HepG2 (cell line): ENCODE measurements at regions not wholly inside any gene's neighbourhood (a gene's known extent, or its start where the extent isn't known, plus 50 kb on each side); places are given as distances from the start of the nearest gene placed in this dataset.

Source experiments
- ATAC-seq: fragments of 200-7000 bp; cut with Tn5 transposase; 3 replicates; pipeline ENCODE4 v1.9.1; 2020; ENCODE audit warnings: mild to moderate bottlenecking, moderate library complexity
- BruUV-seq: library from RNA; stranded (reverse); fragments of 400-500 nt; replicated peaks from 2 replicates; lab custom pipeline; 2021; lab: Mats Ljungman, UMichigan
- CTCF ChIA-PET: fragments of 300-600 bp; formaldehyde crosslinking; extraction: SDS; loops from one replicate; lab custom pipeline; 2021; ENCODE audit warnings: low total read pairs, inconsistent platforms, low intra/inter-chr PET ratio; lab: Yijun Ruan, JAX
- POLR2A ChIA-PET: fragments of 350-600 bp; sonication (Branson Sonifier 250); formaldehyde crosslinking; loops from one replicate; lab custom pipeline; 2020; ENCODE audit warnings: antibody characterized with exemption, inconsistent platforms; lab: Yijun Ruan, JAX
- DNase-seq: peaks from one replicate; pipeline ENCODE4 v3.0.0-alpha.2; 2015; ENCODE audit warnings: low spot score
- FAIRE-seq: peaks from 3 replicates; lab custom pipeline; 2011; peaks lifted over from hg19 to GRCh38; lab: Jason Lieb, UNC
- H2AFZ ChIP-seq: one replicate; pipeline ENCODE4 v1.6.1; 2011; ENCODE audit warnings: low read length, inconsistent platforms
- H3K27ac ChIP-seq: fragments of 300-600 bp; 3 replicates; pipeline ENCODE4 v1.8.0; 2011; ENCODE audit warnings: mixed run types, mild to moderate bottlenecking, mixed read lengths, low read length, inconsistent platforms; ENCODE audit not compliant: insufficient read depth; ENCODE audit errors: extremely low read length
- H3K27me3 ChIP-seq, 2 experiments: fragments of 200-600 bp in 1 of 2; 2 replicates in 1 of 2; 3 replicates in 1 of 2; pipeline versions ENCODE4 v1.6.0 to v1.8.0; 2011; ENCODE audit warnings: low read length in 2 of 2, mild to moderate bottlenecking in 2 of 2, moderate library complexity in 2 of 2, inconsistent platforms in 1 of 2; ENCODE audit not compliant: insufficient read depth in 2 of 2, control insufficient read depth in 1 of 2
- H3K36me3 ChIP-seq, 2 experiments: fragments of 200-600 bp in 1 of 2; replicated peaks in 1 of 2; 2 replicates in 1 of 2; 3 replicates in 1 of 2; pipeline versions ENCODE4 v1.5.1 to v1.8.0; 2011; ENCODE audit warnings: low read length in 2 of 2, inconsistent platforms in 1 of 2; ENCODE audit not compliant: insufficient read depth in 2 of 2, control insufficient read depth in 1 of 2
- H3K4me1 ChIP-seq: 2 replicates; pipeline ENCODE4 v1.5.1; 2012; ENCODE audit warnings: low read length, inconsistent platforms; ENCODE audit not compliant: insufficient read depth
- H3K4me2 ChIP-seq: 2 replicates; pipeline ENCODE4 v1.6.0; 2011; ENCODE audit warnings: low read depth, low read length, inconsistent platforms
- H3K4me3 ChIP-seq, 3 experiments: fragments of 200-600 bp in 1 of 3; sonication (generic), shearing (Covaris generic) in 1 of 3; replicated peaks in 1 of 3; 2 replicates each; pipeline ENCODE4 v1.5.1; 2011 to 2016; ENCODE audit warnings: low read length in 3 of 3, inconsistent platforms in 2 of 3, low read depth in 2 of 3, mild to moderate bottlenecking in 2 of 3, control low read depth in 1 of 3, mixed read lengths in 1 of 3; ENCODE audit not compliant: insufficient read depth in 1 of 3
- H3K79me2 ChIP-seq: one replicate; pipeline ENCODE4 v1.6.1; 2011; ENCODE audit warnings: low read length, inconsistent platforms; ENCODE audit not compliant: insufficient read depth
- H3K9ac ChIP-seq: 2 replicates; pipeline ENCODE4 v1.6.0; 2011; ENCODE audit warnings: mild to moderate bottlenecking, low read depth, low read length, inconsistent platforms; ENCODE audit not compliant: insufficient read depth
- H3K9me3 ChIP-seq: 2 replicates; pipeline ENCODE4 v1.5.1; 2012; ENCODE audit warnings: mild to moderate bottlenecking, low read length
- H4K20me1 ChIP-seq: 2 replicates; pipeline ENCODE4 v1.6.0; 2011; ENCODE audit warnings: inconsistent platforms, mild to moderate bottlenecking, low read length, moderate library complexity; ENCODE audit not compliant: insufficient read depth
- ATM ChIP-seq: fragments of 450-650 bp; IDR thresholded peaks from 2 replicates; pipeline ENCODE4 v1.7.1; 2017; ENCODE audit warnings: mild to moderate bottlenecking, borderline replicate concordance
- CAMTA2 ChIP-seq: sonication (generic); formaldehyde crosslinking; IDR thresholded peaks from 2 replicates; pipeline ENCODE4 v1.4.0; 2020; ENCODE audit warnings: mild to moderate bottlenecking, missing genetic modification reagents, borderline replicate concordance
- FOSL2 ChIP-seq: sonication (generic); formaldehyde crosslinking; IDR thresholded peaks from 2 replicates; pipeline ENCODE4 v1.4.0; 2020; ENCODE audit warnings: missing genetic modification reagents
- HHEX ChIP-seq: IDR thresholded peaks from 2 replicates; pipeline ENCODE4 v1.6.1; 2016; ENCODE audit warnings: control low read depth
- MZF1 ChIP-seq: sonication (generic); formaldehyde crosslinking; IDR thresholded peaks from 2 replicates; pipeline ENCODE4 v1.8.1; 2023; ENCODE audit warnings: mild to moderate bottlenecking, missing genetic modification reagents, borderline replicate concordance
- NCOR1 ChIP-seq: fragments of 200-600 bp; sonication (generic); IDR thresholded peaks from 2 replicates; pipeline ENCODE4 v1.7.0; 2017; ENCODE audit warnings: antibody characterized with exemption, low read length, borderline replicate concordance
- NFIB ChIP-seq: sonication (generic); formaldehyde crosslinking; IDR thresholded peaks from 2 replicates; pipeline ENCODE4 v1.9.0; 2021; ENCODE audit warnings: missing genetic modification reagents, mild to moderate bottlenecking, borderline replicate concordance
- PCBP1 ChIP-seq: fragments of 200-400 bp; formaldehyde crosslinking; IDR thresholded peaks from 2 replicates; pipeline ENCODE4 v1.6.1; 2017; ENCODE audit warnings: mild to moderate bottlenecking, low read depth, low read length, borderline replicate concordance
- RCOR2 ChIP-seq: IDR thresholded peaks from 2 replicates; pipeline ENCODE4 v1.6.1; 2016; ENCODE audit warnings: missing biosample characterization, missing genetic modification reagents
- SOX5 ChIP-seq: IDR thresholded peaks from 2 replicates; pipeline ENCODE4 v1.6.1; 2016; ENCODE audit warnings: borderline replicate concordance
- ZNF136 ChIP-seq: sonication (generic); formaldehyde crosslinking; IDR thresholded peaks from 2 replicates; pipeline ENCODE4 v1.8.1; 2022; ENCODE audit warnings: low read depth, mild to moderate bottlenecking, moderate library complexity, missing genetic modification reagents
- ZNF350 ChIP-seq: sonication (generic); formaldehyde crosslinking; IDR thresholded peaks from 2 replicates; pipeline ENCODE4 v1.4.0; 2020; ENCODE audit warnings: mild to moderate bottlenecking, low read depth, missing genetic modification reagents, borderline replicate concordance
- WGBS: methylation state at CpG from one replicate; pipeline ENCODE4 v1.1.6; 2017; ENCODE audit warnings: low lambda C conversion rate; 5-methylcytosine and 5-hydroxymethylcytosine counted together
- in situ Hi-C: cut with HindIII; loops from 2 replicates; pipeline ENCODE4 v1.10.0; 2017; ENCODE audit warnings: low pct_unique_long_range_greater_than_20kb; ENCODE audit not compliant: extremely low pct_ligation_motif_present
- intact Hi-C: fragments of 100-400 bp; cut with micrococcal nuclease; formaldehyde crosslinking; loops from one replicate; pipeline ENCODE4 v1.10.0; 2022; ENCODE audit not compliant: unreplicated experiment
- TF ChIP-seq, protein P1 (sequence below): IDR thresholded peaks from 2 replicates; pipeline ENCODE4 v1.6.1; 2016; ENCODE audit warnings: mild to moderate bottlenecking
- TF ChIP-seq, protein P2 (sequence below), 2 experiments: sonication (generic) in 1 of 2; formaldehyde crosslinking in 1 of 2; IDR thresholded peaks; 2 replicates each; pipeline versions ENCODE4 v1.5.1 to v1.6.1; 2011 to 2020; ENCODE audit warnings: borderline replicate concordance in 1 of 2, low read depth in 1 of 2, low read length in 1 of 2, mild to moderate bottlenecking in 1 of 2, missing genetic modification reagents in 1 of 2, moderate library complexity in 1 of 2
- TF ChIP-seq, protein P3 (sequence below): sonication (generic); formaldehyde crosslinking; IDR thresholded peaks from 2 replicates; pipeline ENCODE4 v1.8.1; 2023; ENCODE audit warnings: mild to moderate bottlenecking, missing genetic modification reagents
- TF ChIP-seq, protein P4 (sequence below): sonication (generic); formaldehyde crosslinking; IDR thresholded peaks from 2 replicates; pipeline ENCODE4 v1.4.0; 2020; ENCODE audit warnings: mild to moderate bottlenecking, missing genetic modification reagents, borderline replicate concordance
- TF ChIP-seq, protein P5 (sequence below): sonication (generic); formaldehyde crosslinking; IDR thresholded peaks from 2 replicates; pipeline ENCODE4 v1.5.1; 2020; ENCODE audit warnings: mild to moderate bottlenecking, moderate library complexity, missing genetic modification reagents

DNA sequence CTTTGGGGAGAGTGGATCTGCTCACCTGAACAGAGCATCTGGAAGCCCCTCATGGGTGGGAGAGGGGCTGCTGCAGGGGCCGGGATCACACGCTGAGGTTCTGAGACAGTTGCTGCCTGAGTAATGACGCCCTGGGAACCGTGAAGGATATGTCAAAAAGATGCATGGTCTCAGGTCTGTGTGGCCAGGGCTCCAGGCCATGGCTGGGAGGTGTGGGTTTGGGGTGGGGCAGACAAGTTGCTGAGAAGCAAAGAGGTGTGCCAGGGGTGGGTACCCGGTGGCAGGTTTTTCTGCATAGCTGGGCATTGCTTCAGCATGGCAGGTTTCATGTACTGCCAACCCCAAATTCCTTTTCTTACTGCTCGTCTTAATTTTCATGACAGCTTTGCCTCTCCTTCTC lies 133.5 kb downstream of the RPIA start:
- DNase-seq = no peak
- no TSS peak for BruUV-seq
- no peak overlapping the region for H3K27ac ChIP-seq
- H3K4me3 ChIP-seq = no peak overlapping the region
- no peak for ATAC-seq
- ChIA-PET CTCF (no interaction called here), POLR2A (no interaction called here)
- in situ Hi-C loops = no loop called here
- H3K9me3 ChIP-seq = no peaks in the 10 kb centered on the region
- no peaks in the 10 kb centered on the region for H3K79me2 ChIP-seq
- no peak overlapping the region for H3K9ac ChIP-seq
- no peaks in the 10 kb centered on the region for H3K36me3 ChIP-seq
- WGBS = 0% methylated on average over 6 of the region's 6 CpGs
- H3K27me3 ChIP-seq = peaks cover 2 to 62% of the 10 kb centered on the region in 2 experiments; a peak in 3 of 5 replicates
- H3K4me1 ChIP-seq = no peaks in the 10 kb centered on the region
- intact Hi-C loops = no loop called here
- no peaks in the 10 kb centered on the region for H4K20me1 ChIP-seq
- no peak overlapping the region for H3K4me2 ChIP-seq
- TF ChIP-seq ATM = no peak
- no peak for TF ChIP-seq ZNF136 (CRISPR knock-in tag)
- TF ChIP-seq, protein P1, sequence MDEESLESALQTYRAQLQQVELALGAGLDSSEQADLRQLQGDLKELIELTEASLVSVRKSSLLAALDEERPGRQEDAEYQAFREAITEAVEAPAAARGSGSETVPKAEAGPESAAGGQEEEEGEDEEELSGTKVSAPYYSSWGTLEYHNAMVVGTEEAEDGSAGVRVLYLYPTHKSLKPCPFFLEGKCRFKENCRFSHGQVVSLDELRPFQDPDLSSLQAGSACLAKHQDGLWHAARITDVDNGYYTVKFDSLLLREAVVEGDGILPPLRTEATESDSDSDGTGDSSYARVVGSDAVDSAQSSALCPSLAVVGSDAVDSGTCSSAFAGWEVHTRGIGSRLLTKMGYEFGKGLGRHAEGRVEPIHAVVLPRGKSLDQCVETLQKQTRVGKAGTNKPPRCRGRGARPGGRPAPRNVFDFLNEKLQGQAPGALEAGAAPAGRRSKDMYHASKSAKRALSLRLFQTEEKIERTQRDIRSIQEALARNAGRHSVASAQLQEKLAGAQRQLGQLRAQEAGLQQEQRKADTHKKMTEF (CRISPR knock-in tag) = no peak
- no peak for TF ChIP-seq RCOR2
- TF ChIP-seq NCOR1 = no peak
- no peak for TF ChIP-seq ZNF350 (CRISPR knock-in tag)
- no peak for TF ChIP-seq NFIB (CRISPR knock-in tag)
- no peak for TF ChIP-seq CAMTA2 (CRISPR knock-in tag)
- TF ChIP-seq, protein P2, sequence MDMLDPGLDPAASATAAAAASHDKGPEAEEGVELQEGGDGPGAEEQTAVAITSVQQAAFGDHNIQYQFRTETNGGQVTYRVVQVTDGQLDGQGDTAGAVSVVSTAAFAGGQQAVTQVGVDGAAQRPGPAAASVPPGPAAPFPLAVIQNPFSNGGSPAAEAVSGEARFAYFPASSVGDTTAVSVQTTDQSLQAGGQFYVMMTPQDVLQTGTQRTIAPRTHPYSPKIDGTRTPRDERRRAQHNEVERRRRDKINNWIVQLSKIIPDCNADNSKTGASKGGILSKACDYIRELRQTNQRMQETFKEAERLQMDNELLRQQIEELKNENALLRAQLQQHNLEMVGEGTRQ (IDR thresholded peaks at IDR 0.05; ENCODE audit: low read depth, low read length) = no peak
- TF ChIP-seq, protein P2 (CRISPR knock-in tag; IDR thresholded peaks at IDR 0.05; ENCODE audit: borderline replicate concordance) = no peak
- TF ChIP-seq MZF1 (CRISPR knock-in tag) = no peak
- TF ChIP-seq, protein P3, sequence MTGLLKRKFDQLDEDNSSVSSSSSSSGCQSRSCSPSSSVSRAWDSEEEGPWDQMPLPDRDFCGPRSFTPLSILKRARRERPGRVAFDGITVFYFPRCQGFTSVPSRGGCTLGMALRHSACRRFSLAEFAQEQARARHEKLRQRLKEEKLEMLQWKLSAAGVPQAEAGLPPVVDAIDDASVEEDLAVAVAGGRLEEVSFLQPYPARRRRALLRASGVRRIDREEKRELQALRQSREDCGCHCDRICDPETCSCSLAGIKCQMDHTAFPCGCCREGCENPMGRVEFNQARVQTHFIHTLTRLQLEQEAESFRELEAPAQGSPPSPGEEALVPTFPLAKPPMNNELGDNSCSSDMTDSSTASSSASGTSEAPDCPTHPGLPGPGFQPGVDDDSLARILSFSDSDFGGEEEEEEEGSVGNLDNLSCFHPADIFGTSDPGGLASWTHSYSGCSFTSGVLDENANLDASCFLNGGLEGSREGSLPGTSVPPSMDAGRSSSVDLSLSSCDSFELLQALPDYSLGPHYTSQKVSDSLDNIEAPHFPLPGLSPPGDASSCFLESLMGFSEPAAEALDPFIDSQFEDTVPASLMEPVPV (CRISPR knock-in tag) = no peak
- no peak for TF ChIP-seq FOSL2 (CRISPR knock-in tag)
- TF ChIP-seq, protein P4, sequence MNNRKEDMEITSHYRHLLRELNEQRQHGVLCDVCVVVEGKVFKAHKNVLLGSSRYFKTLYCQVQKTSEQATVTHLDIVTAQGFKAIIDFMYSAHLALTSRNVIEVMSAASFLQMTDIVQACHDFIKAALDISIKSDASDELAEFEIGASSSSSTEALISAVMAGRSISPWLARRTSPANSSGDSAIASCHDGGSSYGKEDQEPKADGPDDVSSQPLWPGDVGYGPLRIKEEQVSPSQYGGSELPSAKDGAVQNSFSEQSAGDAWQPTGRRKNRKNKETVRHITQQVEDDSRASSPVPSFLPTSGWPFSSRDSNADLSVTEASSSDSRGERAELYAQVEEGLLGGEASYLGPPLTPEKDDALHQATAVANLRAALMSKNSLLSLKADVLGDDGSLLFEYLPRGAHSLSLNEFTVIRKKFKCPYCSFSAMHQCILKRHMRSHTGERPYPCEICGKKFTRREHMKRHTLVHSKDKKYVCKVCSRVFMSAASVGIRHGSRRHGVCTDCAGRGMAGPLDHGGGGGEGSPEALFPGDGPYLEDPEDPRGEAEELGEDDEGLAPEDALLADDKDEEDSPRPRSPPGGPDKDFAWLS (CRISPR knock-in tag) = no peak
- no peak for TF ChIP-seq PCBP1
- TF ChIP-seq, protein P5, sequence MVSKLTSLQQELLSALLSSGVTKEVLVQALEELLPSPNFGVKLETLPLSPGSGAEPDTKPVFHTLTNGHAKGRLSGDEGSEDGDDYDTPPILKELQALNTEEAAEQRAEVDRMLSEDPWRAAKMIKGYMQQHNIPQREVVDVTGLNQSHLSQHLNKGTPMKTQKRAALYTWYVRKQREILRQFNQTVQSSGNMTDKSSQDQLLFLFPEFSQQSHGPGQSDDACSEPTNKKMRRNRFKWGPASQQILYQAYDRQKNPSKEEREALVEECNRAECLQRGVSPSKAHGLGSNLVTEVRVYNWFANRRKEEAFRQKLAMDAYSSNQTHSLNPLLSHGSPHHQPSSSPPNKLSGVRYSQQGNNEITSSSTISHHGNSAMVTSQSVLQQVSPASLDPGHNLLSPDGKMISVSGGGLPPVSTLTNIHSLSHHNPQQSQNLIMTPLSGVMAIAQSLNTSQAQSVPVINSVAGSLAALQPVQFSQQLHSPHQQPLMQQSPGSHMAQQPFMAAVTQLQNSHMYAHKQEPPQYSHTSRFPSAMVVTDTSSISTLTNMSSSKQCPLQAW (CRISPR knock-in tag) = no peak
- TF ChIP-seq SOX5 = no peak
- TF ChIP-seq HHEX (CRISPR knock-in tag) = no peak
- no peak for FAIRE-seq
- no peak overlapping the region for H2AFZ ChIP-seq
